NCI-H2196 (cell line): ENCODE measurements at regions not wholly inside any gene's neighbourhood (a gene's known extent, or its start where the extent isn't known, plus 50 kb on each side); places are given as distances from the start of the nearest gene placed in this dataset.
"Not testable (repeated sequence)": the region's sequence is repeated elsewhere in the genome, so short reads cannot be mapped to it uniquely, and the experiment has no call there.

Experiments used
- DNase-seq: peaks from one replicate; lab custom pipeline; 2025; ENCODE audit not compliant: unreplicated experiment; lab: John Stamatoyannopoulos, UW

- no peak for DNase-seq
Measured at GRCh38 chr21:23950344-23950743, 1656.9 kb downstream of the MRPL39 start.

- DNase-seq: no peak
Measured at GRCh38 chr21:23949493-23949892, 1657.8 kb downstream of the MRPL39 start.

- DNase-seq: no peak
Measured at GRCh38 chr21:23939369-23940065, 1667.8 kb downstream of the MRPL39 start.

GRCh38 chr21:23936991-23937390 is 1670.3 kb downstream of the MRPL39 start:
- DNase-seq: no peak

GRCh38 chr21:23936224-23936623 is 1671.1 kb downstream of the MRPL39 start:
- no peak for DNase-seq

- no peak for DNase-seq
Measured at GRCh38 chr21:23930565-23930964, 1676.7 kb downstream of the MRPL39 start.

GRCh38 chr21:23926430-23926829 is 1680.9 kb downstream of the MRPL39 start:
- not testable (repeated sequence) for DNase-seq

- DNase-seq: no peak
Measured at GRCh38 chr21:23921670-23922418, 1685.4 kb downstream of the MRPL39 start.

GRCh38 chr21:23900727-23901126 is 1706.6 kb downstream of the MRPL39 start:
- no peak for DNase-seq

- DNase-seq: no peak
Measured at GRCh38 chr21:23899561-23899960, 1707.7 kb downstream of the MRPL39 start.

- no peak for DNase-seq
Measured at GRCh38 chr21:23890652-23891051, 1716.6 kb downstream of the MRPL39 start.

GRCh38 chr21:23887725-23888306 is 1719.5 kb downstream of the MRPL39 start:
- no peak for DNase-seq

GRCh38 chr21:23886828-23887724 is 1720.2 kb downstream of the MRPL39 start:
- no peak for DNase-seq

GRCh38 chr21:23881783-23882182 is 1725.5 kb downstream of the MRPL39 start:
- DNase-seq: no peak

- DNase-seq: no peak
Measured at GRCh38 chr21:23876925-23877558, 1730.2 kb downstream of the MRPL39 start.

- no peak for DNase-seq
Measured at GRCh38 chr21:23874271-23874670, 1733.0 kb downstream of the MRPL39 start.

- DNase-seq: no peak
Measured at GRCh38 chr21:23861911-23862504, 1745.3 kb downstream of the MRPL39 start.

- DNase-seq: no peak
Measured at GRCh38 chr21:23858878-23859277, 1748.4 kb downstream of the MRPL39 start.

- no peak for DNase-seq
Measured at GRCh38 chr21:23853796-23854379, 1753.4 kb downstream of the MRPL39 start.

- no peak for DNase-seq
Measured at GRCh38 chr21:23837564-23837963, 1769.7 kb downstream of the MRPL39 start.
